Gastroesophageal sphincter (tissue), 4 donors: ENCODE measurements at regions not wholly inside any gene's neighbourhood (a gene's known extent, or its start where the extent isn't known, plus 50 kb on each side); places are given as distances from the start of the nearest gene placed in this dataset.

Source experiments
- ATAC-seq: fragments of 150-250 bp; one replicate; pipeline ENCODE4 v1.9.1; 2016; ENCODE audit warnings: mild to moderate bottlenecking, moderate library complexity
- H3K27ac ChIP-seq, 4 donors: fragments of 200-600 bp; sonication (generic) in 3 of 4; 1 replicate in 3 of 4; 2 replicates in 1 of 4; pipeline ENCODE4 v1.5.1; 2016 to 2019
- H3K27me3 ChIP-seq: fragments of 200-600 bp; sonication (generic); one replicate; pipeline ENCODE4 v1.5.1; 2019
- H3K36me3 ChIP-seq, 2 donors: fragments of 200-600 bp; sonication (generic); one replicate each; pipeline ENCODE4 v1.5.1; 2019; ENCODE audit warnings: control low read depth in 1 of 2
- H3K4me1 ChIP-seq, 3 donors: fragments of 200-600 bp; sonication (generic); 1 replicate in 2 of 3; 2 replicates in 1 of 3; pipeline ENCODE4 v1.5.1; 2016 to 2019; ENCODE audit warnings: control low read depth in 2 of 3
- H3K4me3 ChIP-seq, 2 donors: fragments of 200-600 bp; sonication (generic); one replicate each; pipeline ENCODE4 v1.5.1; 2019; ENCODE audit warnings: mild to moderate bottlenecking in 1 of 2, moderate library complexity in 1 of 2
- H3K9me3 ChIP-seq, 3 donors: fragments of 200-600 bp; sonication (generic); one replicate each; pipeline ENCODE4 v1.5.1; 2017 to 2019; ENCODE audit warnings: control low read depth in 2 of 3
- CTCF ChIP-seq, 4 experiments: fragments of 200-600 bp in 2 of 4; fragments of 450-650 bp in 2 of 4; sonication (generic) in 1 of 4; IDR thresholded peaks; one replicate each; pipeline ENCODE4 v1.5.1; 2017 to 2019; ENCODE audit warnings: antibody characterized with exemption in 4 of 4, mild to moderate bottlenecking in 2 of 4, moderate library complexity in 2 of 4
- EP300 ChIP-seq: sonication (generic); formaldehyde crosslinking; IDR thresholded peaks from one replicate; pipeline ENCODE4 v1.6.1; 2017; ENCODE audit warnings: antibody characterized with exemption, mild to moderate bottlenecking
- POLR2A ChIP-seq, 2 donors: fragments of 450-650 bp; IDR thresholded peaks; one replicate each; pipeline ENCODE4 v1.6.1; 2017; ENCODE audit warnings: antibody characterized with exemption in 2 of 2, mild to moderate bottlenecking in 2 of 2, moderate library complexity in 1 of 2
- POLR2AphosphoS5 ChIP-seq: sonication (generic); formaldehyde crosslinking; IDR thresholded peaks from one replicate; pipeline ENCODE4 v1.6.1; 2017; ENCODE audit warnings: antibody characterized with exemption
- WGBS, 2 donors: methylation state at CpG; one replicate each; pipeline ENCODE4 v1.1.5; 2018; ENCODE audit warnings: low coverage in 1 of 2; 5-methylcytosine and 5-hydroxymethylcytosine counted together

GRCh38 chr18:40365526-40365925 lies 1589.5 kb upstream of the PIK3C3 start:
- H3K36me3 ChIP-seq = no peaks in the 10 kb centered on the region
- H3K27ac ChIP-seq = no peak overlapping the region
- no peaks in the 10 kb centered on the region for H3K9me3 ChIP-seq
- ATAC-seq = no peak
- no peaks in the 10 kb centered on the region for H3K4me1 ChIP-seq
- H3K4me3 ChIP-seq = no peak overlapping the region
- no peaks in the 10 kb centered on the region for H3K27me3 ChIP-seq
- TF ChIP-seq EP300 (no peak), POLR2AphosphoS5 (no peak), POLR2A (IDR thresholded peaks at IDR 0.05) (no peak), CTCF (IDR thresholded peaks at IDR 0.05) (no peak)
- 91 to 96% methylated on average over 5 of the region's 5 CpGs for WGBS, 2 donors

GRCh38 chr18:40360558-40360957 lies 1594.5 kb upstream of the PIK3C3 start:
- 43 to 62% methylated on average over 2 of the region's 2 CpGs for WGBS, 2 donors
- H3K4me1 ChIP-seq = no peaks in the 10 kb centered on the region
- H3K9me3 ChIP-seq = no peaks in the 10 kb centered on the region
- no peak for TF ChIP-seq CTCF (IDR thresholded peaks at IDR 0.05)
- TF ChIP-seq POLR2A (IDR thresholded peaks at IDR 0.05) = no peak
- no peak for TF ChIP-seq EP300
- no peak for TF ChIP-seq POLR2AphosphoS5
- no peak overlapping the region for H3K4me3 ChIP-seq
- ATAC-seq = no peak
- no peak overlapping the region for H3K27ac ChIP-seq
- H3K27me3 ChIP-seq = no peaks in the 10 kb centered on the region
- H3K36me3 ChIP-seq = no peaks in the 10 kb centered on the region

GRCh38 chr18:40357536-40357935 lies 1597.5 kb upstream of the PIK3C3 start:
- ATAC-seq = no peak
- H3K4me3 ChIP-seq = no peak overlapping the region
- no peaks in the 10 kb centered on the region for H3K9me3 ChIP-seq
- TF ChIP-seq POLR2A (IDR thresholded peaks at IDR 0.05) (no peak), EP300 (no peak)
- H3K27me3 ChIP-seq = no peaks in the 10 kb centered on the region
- H3K36me3 ChIP-seq = no peaks in the 10 kb centered on the region
- H3K4me1 ChIP-seq = no peaks in the 10 kb centered on the region
- WGBS, 2 donors = 91 to 100% methylated on average over 2 of the region's 2 CpGs
- no peak overlapping the region for H3K27ac ChIP-seq

- H3K9me3 ChIP-seq = no peaks in the 10 kb centered on the region
- H3K36me3 ChIP-seq = no peaks in the 10 kb centered on the region
- no peak for TF ChIP-seq POLR2A (IDR thresholded peaks at IDR 0.05)
- no peak for TF ChIP-seq CTCF (IDR thresholded peaks at IDR 0.05)
- no peak for TF ChIP-seq EP300
- no peak for TF ChIP-seq POLR2AphosphoS5
- no peak overlapping the region for H3K4me3 ChIP-seq
- no peak overlapping the region for H3K27ac ChIP-seq
- 52 to 63% methylated on average over 4 to 6 of the region's 6 CpGs for WGBS, 2 donors
- no peak for ATAC-seq
- no peaks in the 10 kb centered on the region for H3K4me1 ChIP-seq
- no peaks in the 10 kb centered on the region for H3K27me3 ChIP-seq
Measured at GRCh38 chr18:40356168-40356567, 1598.9 kb upstream of the PIK3C3 start.

GRCh38 chr18:40355726-40356125 lies 1599.3 kb upstream of the PIK3C3 start:
- ATAC-seq = no peak

More at GRCh38 chr18:40355726-40356125, 1599.3 kb upstream of the PIK3C3 start:
- Histone ChIP-seq H3K27me3 (no peaks in the 10 kb centered on the region), H3K4me1 (no peaks in the 10 kb centered on the region), H3K36me3 (no peaks in the 10 kb centered on the region), H3K4me3 (no peak overlapping the region), H3K9me3 (no peaks in the 10 kb centered on the region), H3K27ac (no peak overlapping the region)
- WGBS, 2 donors = 77 to 80% methylated on average over 1 of the region's 1 CpG
- no peak for TF ChIP-seq EP300
- TF ChIP-seq POLR2AphosphoS5 = no peak
- no peak for TF ChIP-seq CTCF (IDR thresholded peaks at IDR 0.05)
- no peak for TF ChIP-seq POLR2A (IDR thresholded peaks at IDR 0.05)
